Adrenal gland (tissue), 9 donors: ENCODE measurements at regions not wholly inside any gene's neighbourhood (a gene's known extent, or its start where the extent isn't known, plus 50 kb on each side); places are given as distances from the start of the nearest gene placed in this dataset.

ENCODE experiments used
- DNase-seq, 7 donors: peaks; one replicate each; pipeline ENCODE4 v3.0.0-alpha.2; 2019 to 2020
- H3K27ac ChIP-seq, 5 donors: fragments of 200-600 bp; sonication (generic) in 4 of 5; 1 replicate in 3 of 5; 2 replicates in 2 of 5; pipeline versions ENCODE4 v1.5.1 to v1.8.0; 2016 to 2020; ENCODE audit warnings: mild to moderate bottlenecking in 1 of 5
- H3K27me3 ChIP-seq: fragments of 200-600 bp; 2 replicates; pipeline ENCODE4 v1.8.0; 2021
- H3K36me3 ChIP-seq, 2 donors: fragments of 200-600 bp; replicated peaks in 1 of 2; 1 replicate in 1 of 2; 2 replicates in 1 of 2; pipeline versions ENCODE4 v1.5.1 to v1.8.0; 2018 to 2022
- H3K4me1 ChIP-seq, 2 donors: fragments of 200-600 bp; replicated peaks in 1 of 2; 1 replicate in 1 of 2; 2 replicates in 1 of 2; pipeline versions ENCODE4 v1.5.1 to v1.8.0; 2018 to 2021
- H3K4me3 ChIP-seq, 4 donors: fragments of 200-600 bp; sonication (generic) in 3 of 4; one replicate each; pipeline ENCODE4 v1.5.1; 2016 to 2018
- H3K9me3 ChIP-seq, 3 donors: fragments of 200-600 bp; sonication (generic) in 1 of 3; replicated peaks in 1 of 3; 1 replicate in 2 of 3; 2 replicates in 1 of 3; pipeline versions ENCODE4 v1.5.1 to v1.8.0; 2016 to 2021
- POLR2A ChIP-seq, 2 donors: fragments of 450-650 bp; IDR thresholded peaks; one replicate each; pipeline ENCODE4 v1.6.1; 2017; ENCODE audit warnings: antibody characterized with exemption in 2 of 2, mild to moderate bottlenecking in 2 of 2, moderate library complexity in 1 of 2
- WGBS, 4 donors: extraction: QIAGEN DNeasy Blood & Tissue Kit in 2 of 4; methylation state at CpG; one replicate each; pipeline versions ENCODE4 v1.1.5 to v1.1.7; 2013 to 2017; 5-methylcytosine and 5-hydroxymethylcytosine counted together
- intact Hi-C, 2 donors: fragments of 100-400 bp; cut with DNase I; formaldehyde crosslinking; loops; one replicate each; pipeline versions ENCODE4 v1.14.1 to v1.15.0; 2022 to 2023
- TF ChIP-seq, protein P1 (sequence below), 6 experiments: fragments of 450-650 bp in 4 of 6; fragments of 200-600 bp in 2 of 6; sonication (generic) in 1 of 6; IDR thresholded peaks; 1 replicate in 5 of 6; 2 replicates in 1 of 6; pipeline versions ENCODE4 v1.5.1 to v1.8.0; 2016 to 2021; ENCODE audit warnings: antibody characterized with exemption in 6 of 6, mild to moderate bottlenecking in 2 of 6, moderate library complexity in 1 of 6
- donor health status: healthy with polysubstance abuse.
- donor health status: Bipolar disorder and iron deficiency.
- donor health status: DM: yes; HTN: yes; CAD: no.
- donor health status: DM: no; HTN: no; CAD: no.
- donor health status: DM: no; HTN: no; CAD: no.

DNA sequence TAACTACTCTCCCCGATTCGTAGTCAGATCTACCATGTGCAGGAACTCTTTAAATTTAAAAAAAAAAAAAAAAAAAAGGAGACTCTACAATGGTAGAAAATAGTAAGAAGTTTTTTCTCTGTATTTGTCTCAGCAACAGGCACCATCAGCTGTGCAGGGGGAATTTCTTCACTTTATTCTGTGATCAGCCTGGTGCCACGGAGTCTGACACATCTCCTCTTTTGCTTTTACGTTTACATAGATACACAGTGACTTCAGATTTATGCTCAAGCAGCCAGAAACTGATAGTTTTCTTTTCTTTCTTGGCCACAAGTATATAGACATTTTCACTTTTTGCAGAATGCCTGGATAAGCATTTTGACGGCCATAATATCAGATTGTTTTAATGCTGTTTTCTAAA, 190.6 kb upstream of the AKR1E2 start:
- H3K36me3 ChIP-seq, result no peaks in the 10 kb centered on the region
- H3K4me3 ChIP-seq, result no peak overlapping the region
- no peaks in the 10 kb centered on the region for H3K9me3 ChIP-seq
- no peak overlapping the region for H3K27ac ChIP-seq
- no peaks in the 10 kb centered on the region for H3K27me3 ChIP-seq
- H3K4me1 ChIP-seq, result no peaks in the 10 kb centered on the region
- no peak for DNase-seq
- no peak for TF ChIP-seq POLR2A (IDR thresholded peaks at IDR 0.05)
- TF ChIP-seq, protein P1, sequence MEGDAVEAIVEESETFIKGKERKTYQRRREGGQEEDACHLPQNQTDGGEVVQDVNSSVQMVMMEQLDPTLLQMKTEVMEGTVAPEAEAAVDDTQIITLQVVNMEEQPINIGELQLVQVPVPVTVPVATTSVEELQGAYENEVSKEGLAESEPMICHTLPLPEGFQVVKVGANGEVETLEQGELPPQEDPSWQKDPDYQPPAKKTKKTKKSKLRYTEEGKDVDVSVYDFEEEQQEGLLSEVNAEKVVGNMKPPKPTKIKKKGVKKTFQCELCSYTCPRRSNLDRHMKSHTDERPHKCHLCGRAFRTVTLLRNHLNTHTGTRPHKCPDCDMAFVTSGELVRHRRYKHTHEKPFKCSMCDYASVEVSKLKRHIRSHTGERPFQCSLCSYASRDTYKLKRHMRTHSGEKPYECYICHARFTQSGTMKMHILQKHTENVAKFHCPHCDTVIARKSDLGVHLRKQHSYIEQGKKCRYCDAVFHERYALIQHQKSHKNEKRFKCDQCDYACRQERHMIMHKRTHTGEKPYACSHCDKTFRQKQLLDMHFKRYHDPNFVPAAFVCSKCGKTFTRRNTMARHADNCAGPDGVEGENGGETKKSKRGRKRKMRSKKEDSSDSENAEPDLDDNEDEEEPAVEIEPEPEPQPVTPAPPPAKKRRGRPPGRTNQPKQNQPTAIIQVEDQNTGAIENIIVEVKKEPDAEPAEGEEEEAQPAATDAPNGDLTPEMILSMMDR (IDR thresholded peaks at IDR 0.05), result no peak
- intact Hi-C loops, result no loop called here
- WGBS, 4 donors, result 63 to 69% (median 67%) methylated on average over 5 of the region's 5 CpGs

DNA sequence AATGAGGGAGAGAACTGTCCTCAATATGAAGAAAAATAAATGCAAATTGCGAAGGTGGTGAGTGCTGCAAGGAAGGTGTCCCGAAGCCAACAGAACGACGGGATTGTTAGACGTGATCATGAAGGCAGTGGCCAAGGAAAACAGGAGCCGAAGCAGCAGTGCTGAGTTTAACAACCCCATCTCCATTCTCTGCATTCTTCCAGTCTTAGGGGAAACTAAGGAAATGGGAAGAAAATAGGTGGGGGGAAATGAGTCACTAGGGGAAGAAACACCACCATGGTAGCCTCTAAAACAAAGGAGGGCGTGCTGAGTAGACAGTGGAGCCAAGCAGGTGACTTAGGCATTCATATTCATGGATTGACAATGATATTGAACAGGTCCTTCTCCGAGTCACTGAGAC, 192.2 kb upstream of the AKR1E2 start:
- H3K9me3 ChIP-seq, result no peaks in the 10 kb centered on the region
- 62 to 90% (median 68%) methylated on average over 8 of the region's 8 CpGs for WGBS, 4 donors
- no peaks in the 10 kb centered on the region for H3K27me3 ChIP-seq
- no peak overlapping the region for H3K4me3 ChIP-seq
- no peak overlapping the region for H3K27ac ChIP-seq
- H3K4me1 ChIP-seq, result no peaks in the 10 kb centered on the region
- TF ChIP-seq, protein P1 (IDR thresholded peaks at IDR 0.05), result no peak
- no peak for TF ChIP-seq POLR2A (IDR thresholded peaks at IDR 0.05)
- H3K36me3 ChIP-seq, result no peaks in the 10 kb centered on the region
- intact Hi-C loops, result no loop called here
- DNase-seq, result no peak

DNA sequence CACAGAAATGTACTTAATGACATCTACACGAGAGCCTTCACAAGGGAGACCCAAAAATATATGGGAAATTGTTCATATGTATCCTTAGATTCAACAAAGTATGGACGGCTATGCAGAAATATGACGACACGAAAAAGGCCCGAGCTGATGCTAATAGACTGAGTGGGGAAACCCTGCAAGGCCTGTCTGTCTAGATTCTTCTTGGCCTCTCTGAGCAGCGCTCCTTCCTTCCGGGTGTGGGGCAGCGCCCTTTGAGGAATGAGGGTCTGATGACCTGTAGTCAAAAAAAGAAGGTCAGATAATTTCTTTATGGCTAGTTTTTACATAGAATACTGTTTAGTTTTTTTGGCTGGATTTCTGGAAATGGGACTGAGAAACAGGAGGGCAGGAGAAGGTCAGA, 192.8 kb upstream of the AKR1E2 start:
- H3K4me3 ChIP-seq, result no peak overlapping the region
- TF ChIP-seq, protein P1 (IDR thresholded peaks at IDR 0.05), result no peak
- no peak for TF ChIP-seq POLR2A (IDR thresholded peaks at IDR 0.05)
- H3K9me3 ChIP-seq, result no peaks in the 10 kb centered on the region
- no peaks in the 10 kb centered on the region for H3K4me1 ChIP-seq
- no peak for DNase-seq
- WGBS, 4 donors, result 78 to 86% (median 80%) methylated on average over 8 of the region's 8 CpGs
- intact Hi-C loops, result no loop called here
- no peak overlapping the region for H3K27ac ChIP-seq
- no peaks in the 10 kb centered on the region for H3K27me3 ChIP-seq
- no peaks in the 10 kb centered on the region for H3K36me3 ChIP-seq

DNA sequence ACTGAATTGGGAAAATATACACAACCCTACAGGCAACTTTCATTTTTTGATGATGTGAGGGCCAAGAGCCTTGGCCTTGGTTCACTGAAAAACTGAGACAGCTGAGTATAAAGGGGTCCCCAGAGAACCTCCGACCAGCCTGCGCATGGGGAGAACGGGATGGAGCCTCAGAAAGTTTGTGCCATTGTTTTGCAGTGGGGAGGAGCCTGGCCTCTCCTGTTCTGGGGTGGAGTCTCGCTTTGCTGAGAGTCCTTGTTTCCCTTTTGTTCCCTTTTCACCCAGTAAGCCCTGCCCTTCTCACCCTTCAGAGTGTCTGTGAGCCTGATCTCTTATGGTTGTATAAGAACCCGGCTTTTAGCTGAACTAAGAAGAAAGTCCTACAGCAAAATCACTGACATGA, 193.2 kb upstream of the AKR1E2 start:
- no peaks in the 10 kb centered on the region for H3K27me3 ChIP-seq
- H3K9me3 ChIP-seq, result no peaks in the 10 kb centered on the region
- no peaks in the 10 kb centered on the region for H3K4me1 ChIP-seq
- no peak overlapping the region for H3K27ac ChIP-seq
- TF ChIP-seq POLR2A (IDR thresholded peaks at IDR 0.05), result no peak
- TF ChIP-seq, protein P1 (IDR thresholded peaks at IDR 0.05), result no peak
- no peaks in the 10 kb centered on the region for H3K36me3 ChIP-seq
- no peak for DNase-seq
- 85 to 88% (median 86%) methylated on average over 5 of the region's 5 CpGs for whole genome bisulfite sequencing, 4 donors
- intact Hi-C loops, result no loop called here
- no peak overlapping the region for H3K4me3 ChIP-seq
